GM12878 (cell line): ENCODE measurements at regions not wholly inside any gene's neighbourhood (a gene's known extent, or its start where the extent isn't known, plus 50 kb on each side); places are given as distances from the start of the nearest gene placed in this dataset.

Source experiments
- ATAC-seq: fragments of 200-7000 bp; cut with Tn5 transposase; 3 replicates; pipeline ENCODE4 v1.9.1; 2020; ENCODE audit warnings: mild to moderate bottlenecking, moderate library complexity
- BruUV-seq: library from RNA; stranded (reverse); fragments of 400-500 nt; replicated peaks from 2 replicates; lab custom pipeline; 2021; lab: Mats Ljungman, UMichigan
- CTCF ChIA-PET: fragments of 300-600 bp; sonication (Branson Sonifier 250); formaldehyde crosslinking; extraction: SDS; loops from one replicate; lab custom pipeline; 2021; ENCODE audit warnings: inconsistent platforms; lab: Yijun Ruan, JAX
- POLR2A ChIA-PET: fragments of 350-600 bp; formaldehyde crosslinking; extraction: SDS; loops from one replicate; lab custom pipeline; 2021; ENCODE audit warnings: inconsistent platforms; lab: Charles Lee
- RAD21 ChIA-PET: fragments of 300-600 bp; sonication (Branson Sonifier 250); formaldehyde crosslinking; loops from one replicate; lab custom pipeline; 2023; ENCODE audit warnings: antibody characterized with exemption; ENCODE audit not compliant: unreplicated experiment; lab: Charles Lee
- SMC1A ChIA-PET: fragments of 300-600 bp; sonication (Branson Sonifier 250); formaldehyde crosslinking; loops from one replicate; lab custom pipeline; 2023; ENCODE audit not compliant: unreplicated experiment, uncharacterized antibody; lab: Charles Lee
- DNase-seq: peaks from one replicate; pipeline ENCODE4 v3.0.0-alpha.2; 2011; ENCODE audit warnings: low read depth, low spot score
- FAIRE-seq: peaks from 3 replicates; lab custom pipeline; 2011; peaks lifted over from hg19 to GRCh38; lab: Jason Lieb, UNC
- H2AFZ ChIP-seq: 2 replicates; pipeline ENCODE4 v1.6.0; 2011; ENCODE audit warnings: low read depth, low read length, control low read depth; ENCODE audit not compliant: control insufficient read depth
- H3K27ac ChIP-seq: 2 replicates; pipeline ENCODE4 v1.5.1; 2011; ENCODE audit warnings: control low read depth; ENCODE audit not compliant: control insufficient read depth, insufficient read depth
- H3K27me3 ChIP-seq, 2 experiments: replicated peaks in 1 of 2; 2 replicates each; pipeline versions ENCODE4 v1.6.0 to v1.6.1; 2011; ENCODE audit warnings: low read length in 1 of 2; ENCODE audit not compliant: control insufficient read depth in 2 of 2, insufficient read depth in 2 of 2
- H3K36me3 ChIP-seq, 2 experiments: 2 replicates each; pipeline ENCODE4 v1.5.1; 2011; ENCODE audit warnings: low read length in 1 of 2; ENCODE audit not compliant: control insufficient read depth in 2 of 2, insufficient read depth in 2 of 2
- H3K4me1 ChIP-seq: 2 replicates; pipeline ENCODE4 v1.6.1; 2011; ENCODE audit warnings: mild to moderate bottlenecking, low read length, moderate library complexity, mixed read lengths; ENCODE audit not compliant: control insufficient read depth, insufficient read depth
- H3K4me2 ChIP-seq: 2 replicates; pipeline ENCODE4 v1.6.0; 2011; ENCODE audit warnings: control low read depth; ENCODE audit not compliant: control insufficient read depth, insufficient read depth
- H3K4me3 ChIP-seq: fragments of 200-600 bp; sonication (generic); 2 replicates; pipeline ENCODE4 v1.5.1; 2016
- H3K79me2 ChIP-seq: 2 replicates; pipeline ENCODE4 v1.6.0; 2011; ENCODE audit warnings: low read length; ENCODE audit not compliant: control insufficient read depth, insufficient read depth
- H3K9ac ChIP-seq: 2 replicates; pipeline ENCODE4 v1.8.0; 2011; ENCODE audit warnings: low read length, control low read depth, mixed read lengths; ENCODE audit not compliant: control insufficient read depth, insufficient read depth
- H3K9me3 ChIP-seq: replicated peaks from 3 replicates; pipeline ENCODE4 v1.5.1; 2011; ENCODE audit warnings: mild to moderate bottlenecking, low read length; ENCODE audit not compliant: control insufficient read depth, insufficient read depth
- H4K20me1 ChIP-seq: 2 replicates; pipeline ENCODE4 v1.6.0; 2011; ENCODE audit not compliant: control insufficient read depth, insufficient read depth
- POLR2AphosphoS2 ChIP-seq: IDR thresholded peaks from 2 replicates; pipeline ENCODE4 v1.6.1; 2011; ENCODE audit warnings: low read depth, mild to moderate bottlenecking, low read length, improper control_type of control experiment, moderate library complexity
- SMC3 ChIP-seq: IDR thresholded peaks from 2 replicates; pipeline ENCODE4 v1.6.1; 2011; ENCODE audit warnings: low read length, improper control_type of control experiment, borderline replicate concordance
- ZNF592 ChIP-seq: fragments of 450-650 bp; IDR thresholded peaks from 2 replicates; pipeline ENCODE4 v1.6.1; 2017; ENCODE audit warnings: mild to moderate bottlenecking, moderate library complexity
- whole genome bisulfite sequencing: methylation state at CpG from one replicate; pipeline ENCODE4 v1.1.6; 2016; ENCODE audit warnings: low lambda C conversion rate; ENCODE audit not compliant: insufficient replicate concordance, insufficient coverage; ENCODE audit errors: missing lambda C conversion rate; 5-methylcytosine and 5-hydroxymethylcytosine counted together
- in situ Hi-C: fragments of 300-500 bp; cut with MboI; formaldehyde crosslinking; loops from 9 replicates; pipeline ENCODE4 v1.14.3; 2018; ENCODE audit warnings: mixed read lengths
- intact Hi-C: fragments of 100-400 bp; cut with micrococcal nuclease; formaldehyde crosslinking; loops from one replicate; pipeline ENCODE4 v1.14.2; 2022; ENCODE audit not compliant: unreplicated experiment

- TF ChIP-seq ZNF592, result no peak
- TF ChIP-seq, all 136 proteins: peak for 0
These were observed 259.8 kb upstream of the SALL3 start (continued) for GRCh38 chr18:78719821-78720220.

- no peaks in the 10 kb centered on the region for H3K36me3 ChIP-seq
These were observed 259.0 kb upstream of the SALL3 start for GRCh38 chr18:78720456-78721237.

More at GRCh38 chr18:78720456-78721237, 259.0 kb upstream of the SALL3 start:
- RAD21 ChIA-PET, result no interaction called here
- H3K9me3 ChIP-seq, result peaks cover 1% of the 10 kb centered on the region; the same call in 1 of the 3 replicates
- CTCF ChIA-PET, result no interaction called here
- H2AFZ ChIP-seq, result no peak overlapping the region
- DNase-seq, result no peak
- H3K4me1 ChIP-seq, result no peaks in the 10 kb centered on the region
- SMC1A ChIA-PET, result no interaction called here
- no peaks in the 10 kb centered on the region for H3K27me3 ChIP-seq
- no peak overlapping the region for H3K4me3 ChIP-seq
- no TSS peak for BruUV-seq
- whole genome bisulfite sequencing, result 47% methylated on average over 33 of the region's 33 CpGs
- no peak overlapping the region for H3K27ac ChIP-seq
- no peak for TF ChIP-seq SMC3
- TF ChIP-seq POLR2AphosphoS2, result no peak
- H3K9ac ChIP-seq, result no peak overlapping the region
- POLR2A ChIA-PET, result no interaction called here
- in situ Hi-C loops (no loop called here), intact Hi-C loops (no loop called here)
- no peak for FAIRE-seq
- no peaks in the 10 kb centered on the region for H3K79me2 ChIP-seq
- ATAC-seq, result no peak
- no peaks in the 10 kb centered on the region for H4K20me1 ChIP-seq
- no peak overlapping the region for H3K4me2 ChIP-seq
